ENCODE measurements at regions not wholly inside any gene's neighbourhood (a gene's known extent, or its start where the extent isn't known, plus 50 kb on each side); places are given as distances from the start of the nearest gene placed in this dataset.

DNA sequence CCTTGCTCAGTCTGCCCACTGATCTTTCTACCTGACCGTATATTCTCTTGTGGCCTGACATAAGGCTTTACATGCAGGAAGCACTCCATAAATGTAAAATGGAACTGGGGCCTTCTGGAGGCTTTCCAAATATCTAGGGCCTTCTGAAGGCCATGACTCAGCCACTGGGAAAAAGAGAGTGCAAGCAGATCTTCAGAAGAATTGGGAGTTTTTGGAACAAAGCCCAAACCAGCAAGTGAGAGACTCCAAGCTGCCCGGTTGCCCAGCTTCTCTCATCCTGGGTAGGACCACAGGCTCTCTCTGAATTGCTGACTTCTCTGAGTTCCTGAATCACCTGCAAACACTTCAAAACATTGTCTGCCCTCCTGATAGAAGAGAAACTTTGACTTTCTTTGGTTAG, 107.9 kb upstream of the BMAL1 start:
- H3K4me3 ChIP-seq = no peak overlapping the region
- WGBS, 5 donors = 25 to 82% (median 53%) methylated on average over 2 of the region's 2 CpGs
- TF ChIP-seq POLR2AphosphoS5 (IDR thresholded peaks at IDR 0.05) (no peak), POLR2A (IDR thresholded peaks at IDR 0.05) (no peak), EP300 (IDR thresholded peaks at IDR 0.05) (no peak), CTCF (IDR thresholded peaks at IDR 0.05) (no peak)
- no peaks in the 10 kb centered on the region for H3K36me3 ChIP-seq
- no peaks in the 10 kb centered on the region for H3K27me3 ChIP-seq
- no peak overlapping the region for H3K27ac ChIP-seq
- H3K9me3 ChIP-seq = no peaks in the 10 kb centered on the region
- DNase-seq = peak in 1 of 2 donors; percentile 24
- peaks cover 0 to 12% (median 5%) of the 10 kb centered on the region in 4 donors for H3K4me1 ChIP-seq
- intact Hi-C loops (cut with DNase I; ENCODE audit: low total_unique reads) = no loop called here

DNA sequence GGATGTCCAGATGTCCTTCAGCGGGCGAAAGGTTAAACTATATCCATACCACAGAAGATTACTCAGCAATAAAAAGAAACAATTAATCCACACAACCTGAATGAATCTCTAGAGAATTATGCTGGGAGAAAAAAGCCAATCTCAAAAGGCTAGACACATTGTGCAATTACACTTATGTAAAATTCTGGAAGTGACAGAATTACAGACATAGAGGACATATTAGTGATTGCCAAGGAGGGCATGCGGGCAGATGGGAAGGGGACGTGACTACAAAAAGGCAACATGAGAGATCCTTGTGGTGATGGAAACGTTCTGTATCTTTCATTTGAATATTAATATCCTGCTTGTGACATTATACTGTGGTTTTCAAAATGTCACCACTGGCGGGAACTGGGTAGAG, 103.5 kb upstream of the BMAL1 start:
- no peaks in the 10 kb centered on the region for H3K27me3 ChIP-seq
- intact Hi-C loops (cut with DNase I; ENCODE audit: low total_unique reads) = no loop called here
- WGBS, 5 donors = 75 to 78% (median 77%) methylated on average over 6 of the region's 6 CpGs
- H3K4me3 ChIP-seq = no peak overlapping the region
- H3K27ac ChIP-seq = no peak overlapping the region
- no peaks in the 10 kb centered on the region for H3K36me3 ChIP-seq
- no peak for DNase-seq
- no peaks in the 10 kb centered on the region for H3K9me3 ChIP-seq
- H3K4me1 ChIP-seq = peaks cover 0 to 7% (median 0%) of the 10 kb centered on the region in 4 donors
- no peak for TF ChIP-seq EP300 (IDR thresholded peaks at IDR 0.05)
- TF ChIP-seq POLR2A (IDR thresholded peaks at IDR 0.05) = no peak
- no peak for TF ChIP-seq POLR2AphosphoS5 (IDR thresholded peaks at IDR 0.05)
- no peak for TF ChIP-seq CTCF (IDR thresholded peaks at IDR 0.05)

- intact Hi-C loops (cut with DNase I; ENCODE audit: low total_unique reads) = no loop called here
- Histone ChIP-seq H3K27ac (no peak overlapping the region), H3K27me3 (no peaks in the 10 kb centered on the region), H3K36me3 (no peaks in the 10 kb centered on the region), H3K9me3 (peaks cover 0 to 14% (median 6%) of the 10 kb centered on the region in 4 donors), H3K4me1 (peaks cover 0 to 7% (median 6%) of the 10 kb centered on the region in 4 donors), H3K4me3 (peak overlapping the region in 1 of 4 donors; percentile 21)
- 14 to 17% (median 15%) methylated on average over 6 of the region's 6 CpGs for WGBS, 5 donors
- DNase-seq = peak in 1 of 2 donors; percentile 45
- no peak for TF ChIP-seq POLR2A (IDR thresholded peaks at IDR 0.05)
- peak in 2 of 7 experiments; percentile 29 to 43 for TF ChIP-seq CTCF (IDR thresholded peaks at IDR 0.05)
- TF ChIP-seq POLR2AphosphoS5 (IDR thresholded peaks at IDR 0.05) = no peak
- TF ChIP-seq EP300 (IDR thresholded peaks at IDR 0.05) = no peak
Observed at GRCh38 chr11:13183094-13183825, 94.3 kb upstream of the BMAL1 start.

DNA sequence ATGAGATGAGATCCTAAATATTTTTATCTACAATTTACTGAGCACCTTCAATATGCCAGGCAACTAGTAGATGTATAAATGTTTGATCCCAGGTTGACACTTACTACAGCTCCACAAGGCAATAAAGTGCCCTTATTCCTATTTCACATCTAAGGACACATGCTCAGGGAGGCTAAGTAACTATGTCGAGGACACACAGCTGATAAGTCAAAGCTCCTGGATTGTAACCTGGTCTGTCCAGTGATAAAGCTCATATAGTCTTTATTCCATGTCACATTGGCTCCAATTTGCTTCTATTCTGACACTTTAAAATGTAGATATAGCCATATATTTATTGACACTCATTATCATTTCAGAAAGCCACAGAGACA, 93.8 kb upstream of the BMAL1 start:
- H3K4me1 ChIP-seq = peaks cover 0 to 7% (median 6%) of the 10 kb centered on the region in 4 donors
- no peak overlapping the region for H3K27ac ChIP-seq
- H3K27me3 ChIP-seq = no peaks in the 10 kb centered on the region
- peaks cover 0 to 17% (median 8%) of the 10 kb centered on the region in 4 donors for H3K9me3 ChIP-seq
- intact Hi-C loops (cut with DNase I; ENCODE audit: low total_unique reads) = no loop called here
- WGBS, 5 donors = 65 to 89% (median 82%) methylated on average over 1 of the region's 1 CpG
- DNase-seq = no peak
- no peak for TF ChIP-seq CTCF (IDR thresholded peaks at IDR 0.05)
- TF ChIP-seq POLR2A (IDR thresholded peaks at IDR 0.05) = no peak
- no peak for TF ChIP-seq EP300 (IDR thresholded peaks at IDR 0.05)
- TF ChIP-seq POLR2AphosphoS5 (IDR thresholded peaks at IDR 0.05) = no peak
- no peak overlapping the region for H3K4me3 ChIP-seq
- no peaks in the 10 kb centered on the region for H3K36me3 ChIP-seq

Data from stomach (tissue), 8 donors.